GM19467 (cell line): ENCODE measurements at regions not wholly inside any gene's neighbourhood (a gene's known extent, or its start where the extent isn't known, plus 50 kb on each side); places are given as distances from the start of the nearest gene placed in this dataset.
"Not testable (repeated sequence)": the region's sequence is repeated elsewhere in the genome, so short reads cannot be mapped to it uniquely, and the experiment has no call there.

ENCODE experiments used
- ATAC-seq: cut with Tn5 transposase; IDR thresholded peaks from one replicate; pipeline ENCODE4 v1.9.1; 2021; ENCODE audit warnings: mild to moderate bottlenecking, moderate library complexity; ENCODE audit not compliant: unreplicated experiment

- no peak for ATAC-seq
Measured at GRCh38 chr4:112086036-112086434, 59.2 kb upstream of the FAM241A start.

- not testable (repeated sequence) for ATAC-seq
Measured at GRCh38 chr4:112086661-112087060, 58.6 kb upstream of the FAM241A start.

GRCh38 chr4:112092330-112092729 lies 52.9 kb upstream of the FAM241A start:
- ATAC-seq = not testable (repeated sequence)

- ATAC-seq = no peak
Measured at GRCh38 chr4:112093636-112094202, 51.5 kb upstream of the FAM241A start.

GRCh38 chr4:112094330-112094729 lies 50.9 kb upstream of the FAM241A start:
- ATAC-seq = no peak
